Activated CD8-positive, alpha-beta T cell treated with anti-CD3 and anti-CD28 coated beads for 36 hours (primary cell): ENCODE measurements at regions not wholly inside any gene's neighbourhood (a gene's known extent, or its start where the extent isn't known, plus 50 kb on each side); places are given as distances from the start of the nearest gene placed in this dataset.

ENCODE experiments used
- ATAC-seq: fragments of 200-7000 bp; cut with Tn5 transposase; one replicate; pipeline ENCODE4 v1.10.0; 2021; ENCODE audit warnings: mild to moderate bottlenecking, moderate library complexity
- CTCF ChIA-PET: fragments of 350-600 bp; sonication (Branson Sonifier 250); formaldehyde crosslinking; loops from one replicate; lab custom pipeline; 2021; ENCODE audit warnings: antibody characterized with exemption; lab: Charles Lee
- POLR2A ChIA-PET: fragments of 350-600 bp; sonication (Branson Sonifier 250); formaldehyde crosslinking; loops from one replicate; lab custom pipeline; 2021; ENCODE audit warnings: antibody characterized with exemption; lab: Charles Lee
- DNase-seq: peaks from one replicate; pipeline ENCODE4 v3.0.0-alpha.2; 2020
- H3K27ac Mint-ChIP-seq: one replicate; pipeline ENCODE4 v1.8.0; 2021; ENCODE audit warnings: mild to moderate bottlenecking, mixed read lengths
- H3K27me3 Mint-ChIP-seq: one replicate; pipeline ENCODE4 v1.8.0; 2021; ENCODE audit warnings: mixed read lengths
- H3K36me3 Mint-ChIP-seq: one replicate; pipeline ENCODE4 v1.8.0; 2021; ENCODE audit warnings: low read depth, mixed read lengths
- H3K4me1 Mint-ChIP-seq: one replicate; pipeline ENCODE4 v1.8.0; 2021; ENCODE audit warnings: low read depth, mixed read lengths
- H3K4me3 Mint-ChIP-seq: one replicate; pipeline ENCODE4 v1.8.0; 2021; ENCODE audit warnings: mild to moderate bottlenecking, moderate library complexity, mixed read lengths
- H3K9me3 Mint-ChIP-seq: one replicate; pipeline ENCODE4 v1.8.0; 2021; ENCODE audit warnings: mixed read lengths
- CTCF ChIP-seq: fragments of 200-600 bp; IDR thresholded peaks from one replicate; pipeline ENCODE4 v1.8.0; 2022; ENCODE audit warnings: antibody characterized with exemption, mild to moderate bottlenecking
- intact Hi-C: fragments of 100-400 bp; cut with micrococcal nuclease; formaldehyde crosslinking; loops from one replicate; pipeline ENCODE4 v1.10.0; 2022

- TF ChIP-seq CTCF: no peak
- Mint-ChIP-seq H3K4me1 (peaks cover 18% of the 10 kb centered on the region), H3K27me3 (no peaks in the 10 kb centered on the region), H3K4me3 (no peak overlapping the region), H3K36me3 (no peaks in the 10 kb centered on the region), H3K9me3 (no peaks in the 10 kb centered on the region), H3K27ac (no peak overlapping the region)
- no peak for ATAC-seq
- CTCF ChIA-PET: interaction anchor here (1.0 to 1.6 kb wide), 3 partner anchors 20 to 176 kb away, joined by 3 to 4 read pairs (median 4); no protein-coding TSS in a partner anchor
- intact Hi-C loops: no loop called here
- no peak for DNase-seq
- POLR2A ChIA-PET: no interaction called here
Measured at GRCh38 chr7:142607351-142607750, 141.9 kb upstream of the PRSS1 start.

GRCh38 chr7:142606081-142606480 lies 143.2 kb upstream of the PRSS1 start:
- ChIA-PET CTCF (no interaction called here), POLR2A (no interaction called here)
- Mint-ChIP-seq H3K36me3 (no peaks in the 10 kb centered on the region), H3K27ac (no peak overlapping the region), H3K4me3 (no peak overlapping the region), H3K27me3 (no peaks in the 10 kb centered on the region), H3K4me1 (peaks cover 16% of the 10 kb centered on the region), H3K9me3 (no peaks in the 10 kb centered on the region)
- DNase-seq: no peak
- intact Hi-C loops: no loop called here
- TF ChIP-seq CTCF: no peak
- no peak for ATAC-seq

GRCh38 chr7:142604671-142605070 lies 144.6 kb upstream of the PRSS1 start:
- Mint-ChIP-seq H3K4me1 (peaks cover 12% of the 10 kb centered on the region), H3K27ac (no peak overlapping the region), H3K27me3 (no peaks in the 10 kb centered on the region), H3K4me3 (peak overlapping the region; percentile 20), H3K9me3 (no peaks in the 10 kb centered on the region), H3K36me3 (no peaks in the 10 kb centered on the region)
- DNase-seq: no peak
- no peak for ATAC-seq
- intact Hi-C loops: no loop called here
- ChIA-PET POLR2A (interaction anchor here (0.6 to 2.0 kb wide), 2 partner anchors 22 to 204 kb away, joined by 3 to 6 read pairs; no protein-coding TSS in a partner anchor), CTCF (interaction anchor here (0.8 to 2.6 kb wide), 20 partner anchors 10 to 611 kb away, joined by 3 to 19 read pairs (median 6); partner anchors contain the start of gene EPHB6)
- TF ChIP-seq CTCF: no peak

- DNase-seq: peak; percentile 70
- peak; percentile 69 for TF ChIP-seq CTCF
- peak; percentile 65 for ATAC-seq
- POLR2A ChIA-PET: interaction anchor here (0.6 to 2.0 kb wide), 2 partner anchors 23 to 204 kb away, joined by 3 to 6 read pairs; no protein-coding TSS in a partner anchor
- CTCF ChIA-PET: interaction anchor here (0.6 to 2.6 kb wide), 28 partner anchors 9 to 612 kb away, joined by 3 to 19 read pairs (median 4); partner anchors contain the start of gene EPHB6
- no peak overlapping the region for H3K27ac Mint-ChIP-seq
- H3K36me3 Mint-ChIP-seq: no peaks in the 10 kb centered on the region
- intact Hi-C loops: no loop called here
- peak overlapping the region; percentile 20 for H3K4me3 Mint-ChIP-seq
- H3K27me3 Mint-ChIP-seq: no peaks in the 10 kb centered on the region
- peaks cover 9% of the 10 kb centered on the region for H3K4me1 Mint-ChIP-seq
- H3K9me3 Mint-ChIP-seq: no peaks in the 10 kb centered on the region
Measured at GRCh38 chr7:142603870-142604448, 145.3 kb upstream of the PRSS1 start.

- no peak for TF ChIP-seq CTCF
- H3K27me3 Mint-ChIP-seq: peaks cover 3% of the 10 kb centered on the region
- no peaks in the 10 kb centered on the region for H3K36me3 Mint-ChIP-seq
- H3K27ac Mint-ChIP-seq: no peak overlapping the region
- H3K9me3 Mint-ChIP-seq: no peaks in the 10 kb centered on the region
- no peak for ATAC-seq
- DNase-seq: no peak
- no peak overlapping the region for H3K4me3 Mint-ChIP-seq
- intact Hi-C loops: no loop called here
- H3K4me1 Mint-ChIP-seq: peaks cover 6% of the 10 kb centered on the region
- ChIA-PET POLR2A (no interaction called here), CTCF (interaction anchor here (1.0 to 2.6 kb wide), 6 partner anchors 12 to 217 kb away, joined by 4 to 19 read pairs (median 8); no protein-coding TSS in a partner anchor)
Measured at GRCh38 chr7:142602756-142603155, 146.5 kb upstream of the PRSS1 start.
